Dendritic cell treated with granulocyte-macrophage colony-stimulating factor and Interleukin-4, amounts not matched to agents 40 ng/mL and 50 ng/mL, for 4 days (primary cell): ENCODE measurements at regions not wholly inside any gene's neighbourhood (a gene's known extent, or its start where the extent isn't known, plus 50 kb on each side); places are given as distances from the start of the nearest gene placed in this dataset.
"Not testable (repeated sequence)": the region's sequence is repeated elsewhere in the genome, so short reads cannot be mapped to it uniquely, and the experiment has no call there.

ENCODE experiments used
- H3K27ac Mint-ChIP-seq: one replicate; pipeline ENCODE4 v1.8.0; 2022; ENCODE audit warnings: mild to moderate bottlenecking, mixed read lengths
- H3K27me3 Mint-ChIP-seq: one replicate; pipeline ENCODE4 v1.8.0; 2022; ENCODE audit warnings: mild to moderate bottlenecking, mixed read lengths
- H3K36me3 Mint-ChIP-seq: one replicate; pipeline ENCODE4 v1.8.0; 2022; ENCODE audit warnings: low read depth, mixed read lengths
- H3K4me1 Mint-ChIP-seq: one replicate; pipeline ENCODE4 v1.8.0; 2022; ENCODE audit warnings: low read depth, mixed read lengths
- H3K4me3 Mint-ChIP-seq: one replicate; pipeline ENCODE4 v1.8.0; 2022; ENCODE audit warnings: mild to moderate bottlenecking, moderate library complexity, mixed read lengths
- H3K9me3 Mint-ChIP-seq: one replicate; pipeline ENCODE4 v1.8.0; 2022; ENCODE audit warnings: mixed read lengths
- intact Hi-C: fragments of 100-400 bp; cut with micrococcal nuclease; formaldehyde crosslinking; loops from one replicate; pipeline ENCODE4 v1.15.0; 2022

GRCh38 chr6:48615041-48615440 is 504.0 kb upstream of the PTCHD4 start:
- Mint-ChIP-seq H3K36me3 (no peaks in the 10 kb centered on the region), H3K9me3 (peaks cover 24% of the 10 kb centered on the region), H3K4me1 (no peaks in the 10 kb centered on the region), H3K4me3 (no peak overlapping the region), H3K27ac (no peak overlapping the region), H3K27me3 (no peaks in the 10 kb centered on the region)
- intact Hi-C loops, result no loop called here

DNA sequence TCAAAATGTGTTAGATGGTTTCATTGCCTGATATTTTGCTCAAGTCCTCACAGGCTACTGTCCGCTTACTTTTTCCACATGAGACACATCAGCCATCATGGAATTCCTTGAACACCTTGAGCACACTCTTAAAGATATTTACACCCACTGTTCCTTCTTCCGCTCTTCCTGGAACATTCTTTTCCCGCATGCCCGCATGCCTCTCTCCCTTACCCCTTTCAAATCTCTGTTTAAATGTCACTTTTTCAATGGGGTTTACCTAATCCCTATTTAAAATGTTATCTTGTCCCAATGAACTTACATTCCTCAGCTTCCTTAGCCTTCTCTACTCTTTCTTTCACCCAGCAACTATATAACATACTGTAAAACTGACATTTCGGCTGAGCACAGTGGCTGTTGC is 503.3 kb upstream of the PTCHD4 start:
- no peaks in the 10 kb centered on the region for H3K27me3 Mint-ChIP-seq

GRCh38 chr6:48613231-48613949 is 502.4 kb upstream of the PTCHD4 start:
- Mint-ChIP-seq H3K27ac (no peak overlapping the region), H3K27me3 (no peaks in the 10 kb centered on the region), H3K4me3 (no peak overlapping the region), H3K36me3 (no peaks in the 10 kb centered on the region), H3K9me3 (peaks cover 24% of the 10 kb centered on the region), H3K4me1 (no peaks in the 10 kb centered on the region)
- intact Hi-C loops, result no loop called here

More for the DNA sequence above, 503.3 kb upstream of the PTCHD4 start:
- Mint-ChIP-seq H3K27ac (no peak overlapping the region), H3K36me3 (no peaks in the 10 kb centered on the region), H3K4me1 (no peaks in the 10 kb centered on the region), H3K4me3 (no peak overlapping the region), H3K9me3 (peaks cover 24% of the 10 kb centered on the region)
- intact Hi-C loops, result no loop called here

GRCh38 chr6:48611332-48611731 is 500.3 kb upstream of the PTCHD4 start:
- Mint-ChIP-seq H3K27ac (no peak overlapping the region), H3K9me3 (peaks cover 11% of the 10 kb centered on the region), H3K27me3 (no peaks in the 10 kb centered on the region), H3K4me1 (no peaks in the 10 kb centered on the region), H3K4me3 (no peak overlapping the region), H3K36me3 (no peaks in the 10 kb centered on the region)
- intact Hi-C loops, result no loop called here

GRCh38 chr6:48610846-48611245 is 499.8 kb upstream of the PTCHD4 start:
- H3K4me1 Mint-ChIP-seq, result no peaks in the 10 kb centered on the region
- H3K36me3 Mint-ChIP-seq, result no peaks in the 10 kb centered on the region
- H3K27ac Mint-ChIP-seq, result no peak overlapping the region
- no peaks in the 10 kb centered on the region for H3K27me3 Mint-ChIP-seq
- H3K4me3 Mint-ChIP-seq, result no peak overlapping the region
- H3K9me3 Mint-ChIP-seq, result peaks cover 11% of the 10 kb centered on the region
- intact Hi-C loops, result no loop called here

- H3K4me3 Mint-ChIP-seq, result no peak overlapping the region
- H3K4me1 Mint-ChIP-seq, result no peaks in the 10 kb centered on the region
- no peaks in the 10 kb centered on the region for H3K36me3 Mint-ChIP-seq
- intact Hi-C loops, result no loop called here
- H3K27me3 Mint-ChIP-seq, result no peaks in the 10 kb centered on the region
- H3K9me3 Mint-ChIP-seq, result peaks cover 6% of the 10 kb centered on the region
- no peak overlapping the region for H3K27ac Mint-ChIP-seq
Measured at GRCh38 chr6:48606618-48607017, 495.6 kb upstream of the PTCHD4 start.

GRCh38 chr6:48597951-48598350 is 487.0 kb upstream of the PTCHD4 start:
- Mint-ChIP-seq H3K36me3 (no peaks in the 10 kb centered on the region), H3K9me3 (no peaks in the 10 kb centered on the region), H3K27me3 (no peaks in the 10 kb centered on the region), H3K4me3 (no peak overlapping the region), H3K27ac (no peak overlapping the region), H3K4me1 (no peaks in the 10 kb centered on the region)
- intact Hi-C loops, result no loop called here

DNA sequence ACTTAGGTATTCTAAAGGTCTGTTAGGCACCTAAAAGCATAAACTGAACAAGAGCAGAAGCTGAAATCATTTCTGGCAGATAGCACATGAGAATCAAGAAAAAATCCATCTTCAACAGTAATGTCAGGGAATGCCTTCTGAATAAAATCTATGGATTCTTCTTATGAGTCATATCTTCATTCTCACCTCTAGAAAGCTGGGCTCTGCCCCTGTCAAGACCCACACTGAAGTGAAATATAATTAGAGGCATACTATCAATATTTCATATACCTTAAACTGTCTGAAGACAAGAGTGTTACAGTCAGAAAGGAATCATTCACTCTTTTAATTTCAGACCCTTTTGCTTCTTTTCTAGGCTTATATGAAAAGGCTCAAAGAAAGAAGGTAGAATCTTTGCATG is 485.8 kb upstream of the PTCHD4 start:
- H3K27ac Mint-ChIP-seq, result no peak overlapping the region
- intact Hi-C loops, result no loop called here
- peaks cover 10% of the 10 kb centered on the region for H3K9me3 Mint-ChIP-seq
- no peaks in the 10 kb centered on the region for H3K4me1 Mint-ChIP-seq
- H3K4me3 Mint-ChIP-seq, result no peak overlapping the region
- H3K36me3 Mint-ChIP-seq, result no peaks in the 10 kb centered on the region
- no peaks in the 10 kb centered on the region for H3K27me3 Mint-ChIP-seq

GRCh38 chr6:48591158-48591557 is 480.2 kb upstream of the PTCHD4 start:
- H3K27me3 Mint-ChIP-seq, H3K4me3 Mint-ChIP-seq, H3K36me3 Mint-ChIP-seq, H3K27ac Mint-ChIP-seq, intact Hi-C loops, H3K4me1 Mint-ChIP-seq: not testable (repeated sequence)
- peaks cover 22% of the 10 kb centered on the region for H3K9me3 Mint-ChIP-seq

GRCh38 chr6:48584846-48585245 is 473.8 kb upstream of the PTCHD4 start:
- no peaks in the 10 kb centered on the region for H3K4me1 Mint-ChIP-seq
- no peak overlapping the region for H3K27ac Mint-ChIP-seq
- no peaks in the 10 kb centered on the region for H3K36me3 Mint-ChIP-seq
- intact Hi-C loops, result no loop called here
- H3K27me3 Mint-ChIP-seq, result no peaks in the 10 kb centered on the region
- H3K4me3 Mint-ChIP-seq, result no peak overlapping the region
- no peaks in the 10 kb centered on the region for H3K9me3 Mint-ChIP-seq

DNA sequence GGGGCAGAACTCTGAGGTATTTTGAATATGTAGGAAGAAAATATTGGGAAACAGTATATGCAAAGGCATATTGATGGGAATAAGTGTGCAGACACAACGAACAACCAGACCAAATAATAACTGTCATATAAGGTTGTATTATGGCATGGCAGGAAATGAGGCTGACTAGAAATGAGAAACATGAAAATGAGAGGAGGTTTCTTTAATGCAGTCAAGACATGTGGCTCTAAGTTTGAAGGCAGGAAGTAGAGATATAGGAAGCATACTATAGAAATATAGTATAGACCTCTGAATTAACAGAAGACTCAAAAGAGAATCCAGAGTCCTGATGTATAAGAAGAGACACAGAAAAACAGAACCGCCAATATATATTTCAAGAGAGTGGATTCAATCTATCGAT is 459.7 kb upstream of the PTCHD4 start:
- Mint-ChIP-seq H3K9me3 (peaks cover 9% of the 10 kb centered on the region), H3K27me3 (no peaks in the 10 kb centered on the region), H3K4me3 (no peak overlapping the region), H3K36me3 (no peaks in the 10 kb centered on the region), H3K4me1 (no peaks in the 10 kb centered on the region), H3K27ac (no peak overlapping the region)
- intact Hi-C loops, result no loop called here

DNA sequence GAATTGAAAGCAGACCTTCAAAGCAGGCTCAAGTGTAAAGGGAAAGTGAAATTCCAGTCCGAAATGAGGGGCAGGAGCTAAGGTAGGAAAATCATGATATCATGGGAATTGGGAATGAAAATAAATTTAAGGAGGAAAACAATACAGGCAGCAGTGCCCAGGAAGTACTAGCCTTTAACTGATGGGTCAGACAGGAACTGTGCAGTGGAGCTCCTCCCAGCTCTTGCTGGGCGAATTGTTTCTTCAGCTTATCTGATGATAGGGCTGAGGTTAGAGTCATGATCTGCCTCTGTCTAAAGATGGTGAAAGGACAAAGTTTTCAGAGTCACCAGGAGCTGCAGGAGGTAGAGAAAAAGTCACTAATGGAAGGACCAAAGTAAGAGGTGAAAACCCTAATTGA is 457.9 kb upstream of the PTCHD4 start:
- peaks cover 9% of the 10 kb centered on the region for H3K9me3 Mint-ChIP-seq
- no peaks in the 10 kb centered on the region for H3K4me1 Mint-ChIP-seq
- no peak overlapping the region for H3K4me3 Mint-ChIP-seq
- no peaks in the 10 kb centered on the region for H3K27me3 Mint-ChIP-seq
- intact Hi-C loops, result no loop called here
- H3K36me3 Mint-ChIP-seq, result no peaks in the 10 kb centered on the region
- H3K27ac Mint-ChIP-seq, result no peak overlapping the region

- Mint-ChIP-seq H3K9me3 (peaks cover 9% of the 10 kb centered on the region), H3K27me3 (no peaks in the 10 kb centered on the region), H3K4me3 (no peak overlapping the region), H3K27ac (no peak overlapping the region), H3K36me3 (no peaks in the 10 kb centered on the region), H3K4me1 (no peaks in the 10 kb centered on the region)
- intact Hi-C loops, result no loop called here
Measured at GRCh38 chr6:48567016-48567415, 456.0 kb upstream of the PTCHD4 start.

DNA sequence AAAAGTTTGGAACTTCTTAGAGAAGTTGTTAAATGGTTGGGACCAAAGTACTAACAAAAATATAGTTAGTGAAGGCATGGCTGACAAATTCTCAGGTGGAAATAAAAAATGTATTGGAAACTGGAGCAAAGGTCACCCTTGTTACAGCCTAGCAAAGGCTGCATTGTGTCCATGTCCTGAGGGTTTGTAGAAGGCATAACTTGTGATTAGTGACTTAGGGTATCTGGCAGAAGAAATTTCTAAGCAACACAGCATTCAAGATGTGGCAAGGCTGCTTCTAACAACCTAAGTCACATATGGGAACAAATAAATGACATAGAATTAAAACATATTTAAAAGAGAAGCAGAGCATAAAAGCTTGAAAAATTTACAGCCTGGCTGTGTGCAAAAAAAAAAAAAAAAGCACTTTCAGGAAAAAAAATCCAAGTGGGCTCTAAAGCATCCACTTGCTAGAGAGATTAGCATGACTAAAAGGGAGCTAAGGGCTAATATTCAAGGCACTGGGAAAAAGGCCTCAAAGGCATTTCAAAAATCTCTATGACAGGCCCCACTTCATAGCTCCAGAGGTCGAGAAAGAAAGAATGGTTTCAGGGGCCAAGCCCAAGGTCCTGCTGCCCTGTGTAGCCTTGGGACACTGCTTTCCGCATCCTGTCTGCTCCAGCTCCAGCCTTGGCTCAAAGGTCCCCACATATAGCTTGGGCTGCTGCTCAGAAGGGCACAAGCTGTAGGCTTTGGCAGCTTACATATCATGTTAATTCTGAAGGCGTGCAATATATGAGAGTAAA is 453.2 kb upstream of the PTCHD4 start:
- Mint-ChIP-seq H3K27ac (no peak overlapping the region), H3K36me3 (no peaks in the 10 kb centered on the region), H3K27me3 (no peaks in the 10 kb centered on the region), H3K4me3 (no peak overlapping the region), H3K4me1 (no peaks in the 10 kb centered on the region), H3K9me3 (no peaks in the 10 kb centered on the region)
- intact Hi-C loops, result no loop called here

GRCh38 chr6:48563433-48563832 is 452.4 kb upstream of the PTCHD4 start:
- Mint-ChIP-seq H3K27me3 (no peaks in the 10 kb centered on the region), H3K36me3 (no peaks in the 10 kb centered on the region), H3K4me1 (no peaks in the 10 kb centered on the region), H3K9me3 (no peaks in the 10 kb centered on the region), H3K27ac (no peak overlapping the region), H3K4me3 (no peak overlapping the region)
- intact Hi-C loops, result no loop called here
